HUDEP-2 (cell line): ENCODE measurements at regions not wholly inside any gene's neighbourhood (a gene's known extent, or its start where the extent isn't known, plus 50 kb on each side); places are given as distances from the start of the nearest gene placed in this dataset.
"Not testable (repeated sequence)": the region's sequence is repeated elsewhere in the genome, so short reads cannot be mapped to it uniquely, and the experiment has no call there.

Experiments used
- DNase-seq, 76 experiments: peaks; one replicate each; lab custom pipeline; 2025; ENCODE audit not compliant: unreplicated experiment in 76 of 76; lab: John Stamatoyannopoulos, UW

DNA sequence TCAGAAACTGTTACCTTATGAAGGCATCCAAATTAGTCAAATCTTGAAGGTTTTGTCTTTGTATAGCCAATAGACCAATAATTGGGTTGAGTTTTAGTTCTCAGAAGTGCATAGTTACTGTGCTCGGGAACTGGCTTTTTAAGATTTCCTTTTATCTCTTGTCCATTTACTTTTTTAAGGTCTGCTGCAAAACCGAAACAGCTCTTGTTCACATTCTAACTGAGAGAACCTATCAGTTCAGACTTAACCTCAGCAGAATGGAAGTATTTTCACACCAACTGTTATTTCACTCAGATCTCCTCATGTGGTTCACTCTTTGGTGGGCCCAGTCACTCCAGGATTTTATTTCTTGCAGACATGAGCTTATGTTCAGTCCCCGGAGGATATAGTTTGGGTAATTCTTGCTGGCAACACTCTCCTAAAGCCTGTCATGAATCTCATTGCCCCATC is 55.5 kb downstream of the TPBG start:
- no peak for DNase-seq

DNA sequence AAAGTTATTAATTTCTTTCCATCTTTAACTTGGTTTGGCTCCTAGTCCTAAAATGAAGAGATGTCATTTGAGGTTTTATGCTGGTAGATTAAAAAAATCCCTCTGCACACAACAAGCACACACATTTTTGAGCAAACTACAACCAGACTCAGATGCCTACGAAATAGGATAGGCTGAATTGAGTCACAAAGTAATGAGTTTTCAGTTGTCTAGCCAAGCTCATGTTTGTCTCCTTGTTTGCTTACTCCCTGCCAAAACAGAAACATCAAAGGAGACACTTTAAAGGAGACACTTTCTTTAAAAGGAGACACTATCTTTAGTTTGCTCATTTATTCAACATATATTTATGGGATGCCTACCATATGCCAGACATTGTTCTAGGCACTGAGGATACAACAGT is 56.2 kb downstream of the TPBG start:
- DNase-seq = no peak

- DNase-seq = no peak
Observed at GRCh38 chr6:82430611-82431010, 67.0 kb downstream of the TPBG start.

GRCh38 chr6:82436740-82437139 is 73.1 kb downstream of the TPBG start:
- DNase-seq = no peak

DNA sequence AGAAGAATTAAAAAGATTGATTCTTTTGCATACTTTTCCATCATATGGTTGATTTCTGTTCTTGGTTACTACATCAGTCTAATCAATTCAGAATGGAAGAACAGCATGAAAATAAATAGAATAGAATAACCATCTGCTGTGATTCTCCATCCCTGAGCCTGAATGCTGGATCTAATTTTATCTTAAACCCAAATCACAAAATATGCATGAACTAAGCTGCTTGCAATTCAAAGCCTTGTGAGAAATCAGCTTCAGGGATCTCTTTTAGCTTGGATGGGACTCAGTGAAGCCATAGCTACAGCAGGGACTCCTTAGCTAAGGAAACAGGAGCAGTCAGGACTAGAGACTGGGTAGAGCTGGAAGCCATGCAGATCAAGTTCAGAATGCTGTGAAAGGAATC is 74.1 kb downstream of the TPBG start:
- DNase-seq = no peak

DNA sequence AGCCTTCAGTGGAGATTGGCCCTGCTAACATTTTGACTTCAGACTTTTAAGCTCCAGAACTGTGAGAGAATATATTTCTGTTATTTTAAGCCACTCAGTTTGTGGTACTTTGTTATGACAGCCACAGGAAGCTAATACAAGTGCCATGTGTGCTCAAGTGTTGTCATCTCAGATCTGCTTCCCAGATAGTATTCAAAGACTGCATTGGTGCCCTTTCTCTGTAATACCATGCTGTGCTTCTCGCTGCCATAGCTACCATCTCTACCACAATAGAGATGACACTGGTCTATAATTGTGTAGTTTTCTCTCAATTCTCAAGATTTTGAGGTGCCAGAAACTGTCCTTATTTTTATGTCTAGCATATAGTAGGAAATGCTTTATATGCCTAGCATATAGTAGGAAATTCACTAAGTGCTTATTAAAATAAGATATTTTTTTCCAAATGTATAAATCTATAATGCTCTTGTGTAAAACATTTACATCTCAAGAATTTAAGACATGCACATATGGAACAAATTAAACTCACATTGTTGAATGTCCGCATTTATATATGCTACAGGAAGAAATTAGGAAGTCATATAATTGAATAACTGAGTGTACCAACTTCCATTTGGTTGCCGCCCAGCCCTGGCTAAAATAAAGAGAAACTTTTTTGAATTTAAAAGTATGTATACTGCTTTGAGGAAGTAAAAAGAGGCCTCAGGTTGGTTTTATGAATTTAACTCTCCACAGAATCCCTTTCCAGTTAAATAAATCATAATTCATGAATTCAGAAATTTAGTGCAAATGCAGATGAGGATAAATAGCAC is 77.6 kb downstream of the TPBG start:
- no peak for DNase-seq

DNA sequence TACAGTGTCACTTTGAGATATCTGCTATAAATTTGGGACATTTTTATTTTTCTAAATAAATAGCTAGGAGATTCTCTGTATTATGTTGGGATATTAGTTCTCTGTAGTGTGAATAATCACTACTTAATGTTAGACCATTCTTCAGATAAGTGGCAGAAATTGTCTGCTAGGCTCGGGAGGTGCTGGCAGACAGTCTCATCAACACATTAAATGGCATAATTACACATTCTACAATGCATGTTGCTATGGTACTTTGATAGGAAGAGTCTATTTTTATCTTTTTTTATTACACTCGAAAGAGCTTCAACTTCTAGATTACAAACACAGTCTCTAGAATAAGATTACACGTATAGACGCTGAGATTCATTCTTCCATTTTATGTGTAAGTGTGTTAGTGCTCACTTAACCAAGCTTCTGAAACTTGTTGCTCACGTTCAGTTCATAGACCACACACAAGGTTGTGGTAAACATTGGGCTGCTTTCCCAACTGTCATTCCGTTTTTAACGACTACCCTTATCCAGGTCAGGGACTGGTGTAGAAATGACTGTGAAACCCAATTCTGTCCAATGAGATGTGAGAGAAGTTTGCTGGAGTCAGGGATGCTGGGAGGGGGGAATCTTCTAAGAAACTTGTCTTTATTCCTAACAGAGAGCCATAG is 78.6 kb downstream of the TPBG start:
- no peak for DNase-seq

DNA sequence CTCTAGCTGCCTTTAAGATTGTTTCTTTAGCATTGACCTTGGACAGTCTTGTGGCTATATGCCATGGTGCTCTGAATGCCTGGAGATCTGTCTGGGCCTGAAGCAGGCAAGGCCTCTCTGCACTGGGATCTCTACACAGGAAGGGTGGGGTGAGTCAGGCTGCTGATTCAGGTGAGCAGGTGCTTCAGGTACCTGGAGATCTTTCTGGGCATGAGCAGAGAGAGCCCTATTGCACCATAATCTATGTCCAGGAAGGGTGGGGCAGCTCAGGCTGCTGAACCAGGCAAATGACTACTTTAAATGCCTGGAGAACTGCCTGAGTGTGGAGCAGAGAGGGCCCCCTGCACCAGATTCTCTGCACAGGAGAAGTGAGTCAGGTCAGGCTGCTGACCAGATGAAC is 94.5 kb downstream of the TPBG start:
- no peak for DNase-seq

GRCh38 chr6:82458705-82459104 is 95.1 kb downstream of the TPBG start:
- DNase-seq = no peak

DNA sequence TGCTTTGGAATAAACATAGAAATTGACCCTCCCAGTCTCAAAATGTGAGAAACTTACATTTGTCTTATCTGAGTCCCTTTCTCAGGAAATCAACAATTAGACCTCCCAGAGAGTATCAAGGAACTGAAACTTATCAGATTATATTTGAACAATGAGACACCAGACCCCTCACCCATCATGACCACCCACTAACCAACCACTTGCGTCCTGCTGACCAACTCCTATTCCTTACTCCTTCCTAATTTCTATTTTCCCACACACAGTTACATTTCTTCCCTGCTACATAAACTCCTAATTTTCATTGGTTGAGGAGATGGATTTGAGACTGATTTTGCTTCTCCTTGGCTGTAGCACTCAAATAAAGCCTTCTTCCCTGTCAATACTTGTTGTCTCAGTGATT is 97.9 kb downstream of the TPBG start:
- DNase-seq = no peak

- no peak for DNase-seq
Observed at GRCh38 chr6:82467338-82467737, 103.7 kb downstream of the TPBG start.

- DNase-seq = not testable (repeated sequence)
Observed at GRCh38 chr6:82470123-82470522, 106.5 kb downstream of the TPBG start.

DNA sequence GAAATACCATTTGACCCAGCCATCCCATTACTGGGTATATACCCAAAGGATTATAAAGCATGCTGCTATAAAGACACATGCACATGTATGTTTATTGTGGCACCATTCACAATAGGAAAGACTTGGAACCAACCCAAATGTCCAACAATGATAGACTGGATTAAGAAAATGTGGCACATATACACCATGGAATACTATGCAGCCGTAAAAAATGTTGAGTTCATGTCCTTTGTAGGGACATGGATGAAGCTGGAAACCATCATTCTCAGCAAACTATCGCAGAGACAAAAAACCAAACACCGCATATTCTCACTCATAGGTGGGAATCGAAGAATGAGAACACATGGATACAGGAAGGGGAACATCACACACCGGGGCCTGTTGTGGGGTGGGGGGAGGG is 111.5 kb downstream of the TPBG start:
- DNase-seq = not testable (repeated sequence)

DNA sequence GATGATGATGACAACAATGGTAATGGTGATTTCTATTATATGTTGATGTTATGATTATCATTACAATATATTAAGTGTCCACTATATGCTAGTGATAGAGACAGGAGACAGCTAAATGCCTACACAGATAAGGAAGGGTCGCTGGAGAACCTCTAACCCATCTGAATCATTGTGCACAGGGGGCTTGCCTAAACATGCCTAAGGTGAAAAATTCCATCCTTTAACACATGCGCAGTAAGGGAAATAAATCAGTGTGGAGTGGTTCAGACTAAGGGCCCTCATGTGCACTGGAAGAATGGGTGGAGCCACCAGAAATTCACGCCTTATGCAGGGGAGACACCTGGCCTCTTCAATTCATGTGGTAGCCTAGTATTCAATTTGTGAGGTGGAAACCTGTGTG is 120.4 kb downstream of the TPBG start:
- DNase-seq = no peak

DNA sequence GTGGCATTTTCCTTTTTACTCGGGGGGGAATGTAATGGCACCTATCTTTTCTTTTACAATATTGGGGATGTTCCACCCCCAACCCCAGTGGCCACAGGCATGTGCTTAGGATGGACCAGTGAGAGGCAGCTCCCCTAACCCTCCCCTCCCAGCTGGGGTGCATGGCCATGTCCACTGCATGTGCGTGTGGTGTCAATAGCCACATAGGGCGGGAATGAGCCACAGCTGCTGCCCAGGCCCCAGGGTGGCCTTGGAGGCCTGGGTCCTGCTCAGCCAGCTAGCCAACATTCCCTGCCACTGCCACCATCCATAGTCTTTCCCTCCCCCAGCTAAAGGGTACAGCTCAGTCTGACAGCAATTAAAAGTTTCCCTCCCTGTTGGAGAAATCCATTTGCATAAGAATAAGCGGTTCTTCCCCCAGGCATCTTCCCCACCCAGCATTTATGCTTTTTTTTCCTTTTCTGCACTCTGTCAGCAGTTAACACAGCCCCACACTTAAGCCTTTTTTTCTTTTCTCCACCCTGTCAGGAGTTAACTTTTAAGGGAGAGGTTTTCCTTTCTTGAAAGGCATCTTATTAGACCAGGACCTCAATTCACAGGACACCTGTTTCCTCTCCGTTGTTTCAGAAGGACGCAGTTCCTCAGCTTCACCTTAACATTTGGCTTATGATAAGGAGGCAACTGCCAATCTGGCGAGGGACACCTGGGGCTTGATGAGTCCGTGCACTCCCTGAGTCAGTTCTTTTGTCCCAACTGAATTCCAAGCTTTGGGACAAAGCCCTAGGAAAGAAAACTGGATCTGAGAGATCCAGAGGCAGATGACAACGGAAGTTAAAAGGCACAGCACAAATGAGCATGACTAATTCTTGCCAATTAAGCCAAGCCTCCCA is 121.4 kb downstream of the TPBG start:
- no peak for DNase-seq

- no peak for DNase-seq
Observed at GRCh38 chr6:82487895-82488294, 124.3 kb downstream of the TPBG start.

GRCh38 chr6:82488403-82488802 is 124.8 kb downstream of the TPBG start:
- DNase-seq = no peak

DNA sequence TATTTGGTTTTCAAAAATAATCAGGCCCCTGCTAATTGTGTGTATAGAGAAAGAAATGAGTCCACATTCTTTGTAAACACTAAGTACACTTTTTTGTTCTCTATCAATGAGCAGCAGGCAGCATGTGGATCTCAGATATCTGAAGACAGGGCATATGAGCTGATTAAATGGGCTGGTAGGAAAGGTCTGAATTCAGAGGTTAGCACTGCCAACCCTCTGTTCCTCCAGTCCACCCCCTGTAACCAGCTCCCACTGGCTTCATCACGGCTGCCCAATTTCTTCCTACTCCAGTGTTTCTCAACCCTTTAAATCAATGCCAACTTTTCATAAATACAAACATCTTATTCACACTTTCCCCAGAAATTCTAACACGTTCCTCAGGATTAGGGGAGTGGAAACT is 128.5 kb downstream of the TPBG start:
- no peak for DNase-seq

GRCh38 chr6:82493467-82493866 is 129.8 kb downstream of the TPBG start:
- DNase-seq = no peak

- DNase-seq = no peak
Observed at GRCh38 chr6:82494367-82494766, 130.8 kb downstream of the TPBG start.

DNA sequence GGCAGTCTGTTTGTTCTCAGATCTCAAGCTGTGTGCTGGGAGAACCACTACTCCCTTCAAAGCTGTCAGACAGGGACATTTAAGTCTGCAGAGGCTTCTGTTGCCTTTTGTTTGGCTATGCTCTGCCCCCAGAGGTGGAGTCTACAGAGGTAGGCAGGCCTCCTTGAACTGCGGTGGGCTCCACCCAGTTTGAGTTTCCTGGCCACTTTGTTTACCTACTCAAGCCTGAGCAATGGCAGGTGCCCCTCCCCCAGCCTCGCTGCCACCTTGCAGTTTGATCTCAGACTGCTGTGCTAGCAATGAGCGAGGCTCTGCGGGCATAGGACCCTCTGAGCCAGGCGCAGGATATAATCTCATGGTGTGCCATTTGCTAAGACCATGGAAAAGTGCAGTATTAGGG is 138.3 kb downstream of the TPBG start:
- not testable (repeated sequence) for DNase-seq
